Ectodermal cell (in vitro differentiated cells): ENCODE measurements at regions not wholly inside any gene's neighbourhood (a gene's known extent, or its start where the extent isn't known, plus 50 kb on each side); places are given as distances from the start of the nearest gene placed in this dataset.
"Not testable (repeated sequence)": the region's sequence is repeated elsewhere in the genome, so short reads cannot be mapped to it uniquely, and the experiment has no call there.

Source experiments
- H3K27ac ChIP-seq: 2 replicates; pipeline ENCODE4 v1.7.0; 2013; ENCODE audit warnings: mild to moderate bottlenecking, low read depth, low read length; ENCODE audit not compliant: insufficient read depth, poor library complexity, severe bottlenecking
- H3K27me3 ChIP-seq: 2 replicates; pipeline ENCODE4 v1.7.0; 2013; ENCODE audit warnings: mild to moderate bottlenecking, low read length; ENCODE audit not compliant: insufficient read depth, control insufficient read depth, poor library complexity, severe bottlenecking
- H3K36me3 ChIP-seq: one replicate; pipeline ENCODE4 v1.7.0; 2013; ENCODE audit warnings: low read length; ENCODE audit not compliant: control insufficient read depth, insufficient read depth
- H3K4me1 ChIP-seq: one replicate; pipeline ENCODE4 v1.7.0; 2013; ENCODE audit warnings: low read length; ENCODE audit not compliant: control insufficient read depth, insufficient read depth
- H3K4me3 ChIP-seq: 2 replicates; pipeline ENCODE4 v1.7.0; 2013; ENCODE audit warnings: low read depth, low read length, control low read depth; ENCODE audit not compliant: insufficient read depth
- H3K9me3 ChIP-seq: 2 replicates; pipeline ENCODE4 v1.7.0; 2013; ENCODE audit warnings: mild to moderate bottlenecking, low read length, moderate library complexity; ENCODE audit not compliant: control insufficient read depth
- WGBS, 2 experiments: methylation state at CpG; one replicate each; pipeline ENCODE4 v1.1.7; 2013; ENCODE audit warnings: missing lambda C conversion rate in 2 of 2; 5-methylcytosine and 5-hydroxymethylcytosine counted together

- no peak overlapping the region for H3K27ac ChIP-seq
- H3K4me1 ChIP-seq = peaks cover 26% of the 10 kb centered on the region
- H3K27me3 ChIP-seq = peaks cover 5% of the 10 kb centered on the region
- no peaks in the 10 kb centered on the region for H3K36me3 ChIP-seq
- no peaks in the 10 kb centered on the region for H3K9me3 ChIP-seq
- 64 to 65% methylated on average over 27 of the region's 27 CpGs for WGBS, 2 experiments
- no peak overlapping the region for H3K4me3 ChIP-seq
Measured at GRCh38 chr16:85445064-85445778, 167.9 kb upstream of the GSE1 start.

- Histone ChIP-seq H3K4me1 (peaks cover 26% of the 10 kb centered on the region), H3K9me3 (no peaks in the 10 kb centered on the region), H3K27ac (no peak overlapping the region), H3K4me3 (no peak overlapping the region), H3K27me3 (peaks cover 5% of the 10 kb centered on the region), H3K36me3 (no peaks in the 10 kb centered on the region)
- 93% methylated on average over 14 of the region's 14 CpGs for WGBS, 2 experiments
Measured at GRCh38 chr16:85445779-85446222, 167.3 kb upstream of the GSE1 start.

- Histone ChIP-seq H3K4me1 (peaks cover 26% of the 10 kb centered on the region), H3K27me3 (peaks cover 5% of the 10 kb centered on the region), H3K27ac (no peak overlapping the region), H3K9me3 (no peaks in the 10 kb centered on the region), H3K36me3 (no peaks in the 10 kb centered on the region), H3K4me3 (no peak overlapping the region)
- 91 to 92% methylated on average over 19 of the region's 19 CpGs for WGBS, 2 experiments
Measured at GRCh38 chr16:85446951-85447692, 166.0 kb upstream of the GSE1 start.

GRCh38 chr16:85447693-85448313 lies 165.3 kb upstream of the GSE1 start:
- Histone ChIP-seq H3K9me3 (no peaks in the 10 kb centered on the region), H3K27ac (no peak overlapping the region), H3K36me3 (no peaks in the 10 kb centered on the region), H3K4me3 (no peak overlapping the region), H3K27me3 (peaks cover 5% of the 10 kb centered on the region), H3K4me1 (peaks cover 26% of the 10 kb centered on the region)
- 94% methylated on average over 11 of the region's 11 CpGs for WGBS, 2 experiments

- H3K4me1 ChIP-seq = peaks cover 26% of the 10 kb centered on the region
- H3K27me3 ChIP-seq = peaks cover 5% of the 10 kb centered on the region
- no peak overlapping the region for H3K4me3 ChIP-seq
- 76 to 77% methylated on average over 30 of the region's 30 CpGs for WGBS, 2 experiments
- H3K27ac ChIP-seq = no peak overlapping the region
- no peaks in the 10 kb centered on the region for H3K36me3 ChIP-seq
- H3K9me3 ChIP-seq = no peaks in the 10 kb centered on the region
Measured at GRCh38 chr16:85448557-85449190, 164.4 kb upstream of the GSE1 start.

GRCh38 chr16:85449191-85449884 lies 163.8 kb upstream of the GSE1 start:
- Histone ChIP-seq H3K36me3 (no peaks in the 10 kb centered on the region), H3K9me3 (no peaks in the 10 kb centered on the region), H3K27ac (no peak overlapping the region), H3K4me3 (no peak overlapping the region), H3K4me1 (peaks cover 22% of the 10 kb centered on the region), H3K27me3 (peaks cover 4% of the 10 kb centered on the region)
- WGBS, 2 experiments = 91 to 92% methylated on average over 20 of the region's 20 CpGs

- H3K4me3 ChIP-seq = no peak overlapping the region
- no peaks in the 10 kb centered on the region for H3K9me3 ChIP-seq
- peaks cover 17% of the 10 kb centered on the region for H3K4me1 ChIP-seq
- H3K27me3 ChIP-seq = no peaks in the 10 kb centered on the region
- no peak overlapping the region for H3K27ac ChIP-seq
- 91 to 92% methylated on average over 6 to 7 of the region's 7 CpGs for WGBS, 2 experiments
- H3K36me3 ChIP-seq = no peaks in the 10 kb centered on the region
Measured at GRCh38 chr16:85449885-85450245, 163.3 kb upstream of the GSE1 start.

- peaks cover 14% of the 10 kb centered on the region for H3K4me1 ChIP-seq
- not testable (repeated sequence) for H3K27me3 ChIP-seq, H3K36me3 ChIP-seq, H3K4me3 ChIP-seq, H3K27ac ChIP-seq, H3K9me3 ChIP-seq
- WGBS, 2 experiments = 89 to 97% methylated on average over 7 of the region's 11 CpGs
Measured at GRCh38 chr16:85451142-85451541, 162.0 kb upstream of the GSE1 start.

GRCh38 chr16:85451641-85452363 lies 161.3 kb upstream of the GSE1 start:
- H3K27ac ChIP-seq = no peak overlapping the region
- no peak overlapping the region for H3K4me3 ChIP-seq
- no peaks in the 10 kb centered on the region for H3K9me3 ChIP-seq
- H3K4me1 ChIP-seq = peaks cover 20% of the 10 kb centered on the region
- no peaks in the 10 kb centered on the region for H3K36me3 ChIP-seq
- no peaks in the 10 kb centered on the region for H3K27me3 ChIP-seq
- WGBS, 2 experiments = 90 to 92% methylated on average over 28 to 30 of the region's 32 CpGs
